ENCODE measurements at regions not wholly inside any gene's neighbourhood (a gene's known extent, or its start where the extent isn't known, plus 50 kb on each side); places are given as distances from the start of the nearest gene placed in this dataset.

- TF ChIP-seq CTCF (IDR thresholded peaks at IDR 0.05) (no peak), EP300 (IDR thresholded peaks at IDR 0.05) (no peak), POLR2AphosphoS5 (IDR thresholded peaks at IDR 0.05) (no peak)
Observed at GRCh38 chr4:42729505-42730237, 72.8 kb upstream of the ATP8A1 start.

All from sigmoid colon (tissue), 4 donors.